ENCODE measurements at regions not wholly inside any gene's neighbourhood (a gene's known extent, or its start where the extent isn't known, plus 50 kb on each side); places are given as distances from the start of the nearest gene placed in this dataset.

- ATAC-seq: no peak
- TF ChIP-seq GLIS3 (CRISPR knock-in tag; IDR thresholded peaks at IDR 0.05): no peak
- no peak for TF ChIP-seq ESRRG (CRISPR knock-in tag; IDR thresholded peaks at IDR 0.05)
- TF ChIP-seq RARB (CRISPR knock-in tag; IDR thresholded peaks at IDR 0.05): no peak
- no peak for TF ChIP-seq OSR1 (CRISPR knock-in tag; IDR thresholded peaks at IDR 0.05)
- TF ChIP-seq ARNTL (CRISPR knock-in tag; IDR thresholded peaks at IDR 0.05; ENCODE audit: borderline replicate concordance, low read depth): no peak
- TF ChIP-seq POU6F1 (CRISPR knock-in tag; IDR thresholded peaks at IDR 0.05; ENCODE audit: borderline replicate concordance, low read depth): no peak
- TF ChIP-seq PPARA (CRISPR knock-in tag; IDR thresholded peaks at IDR 0.05; ENCODE audit: borderline replicate concordance): no peak
- no peak for TF ChIP-seq ZFP3 (CRISPR knock-in tag; IDR thresholded peaks at IDR 0.05)
- TF ChIP-seq CREB5 (CRISPR knock-in tag; IDR thresholded peaks at IDR 0.05; ENCODE audit: low read depth): no peak
- TF ChIP-seq CSDC2 (CRISPR knock-in tag; IDR thresholded peaks at IDR 0.05): no peak
- no peak for TF ChIP-seq SNAI2 (CRISPR knock-in tag; IDR thresholded peaks at IDR 0.05)
- TF ChIP-seq TSHZ2 (CRISPR knock-in tag; IDR thresholded peaks at IDR 0.05): no peak
- TF ChIP-seq ZNF70 (CRISPR knock-in tag; IDR thresholded peaks at IDR 0.05): no peak
- TF ChIP-seq CSRNP3 (CRISPR knock-in tag; IDR thresholded peaks at IDR 0.05): no peak
- TF ChIP-seq ISL1 (CRISPR knock-in tag; IDR thresholded peaks at IDR 0.05): no peak
- TF ChIP-seq ZC3H10 (CRISPR knock-in tag; IDR thresholded peaks at IDR 0.05): no peak
- no peak for TF ChIP-seq PATZ1 (CRISPR knock-in tag; IDR thresholded peaks at IDR 0.05; ENCODE audit: borderline replicate concordance)
- TF ChIP-seq ZNF8 (CRISPR knock-in tag; IDR thresholded peaks at IDR 0.05): no peak
- no peak for TF ChIP-seq TOX (CRISPR knock-in tag; IDR thresholded peaks at IDR 0.05; ENCODE audit: borderline replicate concordance)
- TF ChIP-seq ZNF565 (CRISPR knock-in tag; conservative IDR thresholded peaks at IDR 0.05; ENCODE audit: low read depth): no peak
These were observed 96.3 kb upstream of the FOXN2 start for GRCh38 chr2:48218169-48218568.

- TF ChIP-seq BACH2 (CRISPR knock-in tag; IDR thresholded peaks at IDR 0.05; ENCODE audit: borderline replicate concordance) (no peak), ZFP30 (CRISPR knock-in tag; IDR thresholded peaks at IDR 0.05) (no peak), ARNTL (CRISPR knock-in tag; IDR thresholded peaks at IDR 0.05; ENCODE audit: borderline replicate concordance, low read depth) (no peak), ZNF70 (CRISPR knock-in tag; IDR thresholded peaks at IDR 0.05) (no peak), RARB (CRISPR knock-in tag; IDR thresholded peaks at IDR 0.05) (no peak), ISL1 (CRISPR knock-in tag; IDR thresholded peaks at IDR 0.05) (no peak), POU6F1 (CRISPR knock-in tag; IDR thresholded peaks at IDR 0.05; ENCODE audit: borderline replicate concordance, low read depth) (no peak), TSHZ2 (CRISPR knock-in tag; IDR thresholded peaks at IDR 0.05) (no peak), PPARA (CRISPR knock-in tag; IDR thresholded peaks at IDR 0.05; ENCODE audit: borderline replicate concordance) (no peak), SNAI2 (CRISPR knock-in tag; IDR thresholded peaks at IDR 0.05) (no peak), GLIS3 (CRISPR knock-in tag; IDR thresholded peaks at IDR 0.05) (no peak), ZC3H10 (CRISPR knock-in tag; IDR thresholded peaks at IDR 0.05) (no peak), PATZ1 (CRISPR knock-in tag; IDR thresholded peaks at IDR 0.05; ENCODE audit: borderline replicate concordance) (no peak), ZNF8 (CRISPR knock-in tag; IDR thresholded peaks at IDR 0.05) (no peak), OSR1 (CRISPR knock-in tag; IDR thresholded peaks at IDR 0.05) (no peak)
- ATAC-seq: no peak
These were observed 95.3 kb upstream of the FOXN2 start for GRCh38 chr2:48219234-48219554.
